GM18951 (cell line): ENCODE measurements at regions not wholly inside any gene's neighbourhood (a gene's known extent, or its start where the extent isn't known, plus 50 kb on each side); places are given as distances from the start of the nearest gene placed in this dataset.

Experiments used
- POLR2A ChIP-seq: IDR thresholded peaks from 4 replicates; pipeline ENCODE4 v1.6.1; 2011; ENCODE audit warnings: mild to moderate bottlenecking; ENCODE audit not compliant: insufficient read length, insufficient read depth; ENCODE audit errors: extremely low read depth
- in situ Hi-C: fragments of 300-500 bp; cut with MboI; formaldehyde crosslinking; loops from one replicate; pipeline ENCODE4 v1.12.0; 2022; ENCODE audit warnings: low sequenced_read_pairs, mixed read lengths, inconsistent platforms; ENCODE audit not compliant: unreplicated experiment

- in situ Hi-C loops: no loop called here
- TF ChIP-seq POLR2A: no peak
These were observed 109.8 kb upstream of the HDX start for GRCh38 chrX:84611843-84612636.

GRCh38 chrX:84634201-84634782 lies 132.0 kb upstream of the HDX start:
- in situ Hi-C loops: no loop called here

GRCh38 chrX:84666086-84666485 lies 163.8 kb upstream of the HDX start:
- in situ Hi-C loops: no loop called here
- TF ChIP-seq POLR2A: no peak

More at GRCh38 chrX:84634201-84634782, 132.0 kb upstream of the HDX start:
- no peak for TF ChIP-seq POLR2A

DNA sequence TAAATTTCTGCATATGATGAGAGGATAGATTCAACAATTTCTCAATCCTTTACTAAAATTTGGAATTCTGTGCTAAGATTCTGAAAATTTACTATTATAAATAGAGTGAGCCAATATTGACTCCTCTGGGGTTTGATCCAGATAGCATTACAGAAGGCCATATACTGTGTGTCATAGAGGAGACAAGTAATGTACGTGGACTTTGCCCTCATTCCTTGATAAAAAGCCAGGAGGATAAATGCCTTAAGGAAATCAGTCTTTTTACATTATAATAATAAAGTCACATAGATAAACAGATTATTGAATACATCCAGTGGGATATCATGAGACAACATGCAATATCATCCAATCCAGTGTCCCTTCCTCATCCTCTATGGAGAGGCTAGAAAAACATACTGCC lies 188.0 kb upstream of the HDX start:
- no peak for TF ChIP-seq POLR2A
- in situ Hi-C loops: no loop called here

DNA sequence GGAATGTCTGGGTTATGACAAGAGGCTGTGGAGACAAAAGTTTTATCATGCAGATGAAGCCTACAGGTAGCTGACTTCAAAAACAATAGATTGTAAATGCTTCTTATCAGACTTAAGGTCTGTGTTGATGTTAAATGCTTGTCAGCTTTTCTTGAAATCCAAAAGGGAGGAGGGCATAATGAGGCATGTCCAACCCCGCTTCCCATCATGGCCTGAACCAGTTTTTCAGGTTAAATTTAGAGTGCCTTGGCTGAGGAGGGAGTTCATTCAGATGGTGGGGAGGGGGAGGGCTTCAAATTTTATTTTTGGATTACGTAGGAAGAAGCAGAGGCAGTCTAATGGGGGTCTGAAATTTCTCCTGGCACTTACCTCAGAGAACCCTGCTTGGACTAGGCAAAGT lies 207.7 kb upstream of the HDX start:
- TF ChIP-seq POLR2A: no peak

DNA sequence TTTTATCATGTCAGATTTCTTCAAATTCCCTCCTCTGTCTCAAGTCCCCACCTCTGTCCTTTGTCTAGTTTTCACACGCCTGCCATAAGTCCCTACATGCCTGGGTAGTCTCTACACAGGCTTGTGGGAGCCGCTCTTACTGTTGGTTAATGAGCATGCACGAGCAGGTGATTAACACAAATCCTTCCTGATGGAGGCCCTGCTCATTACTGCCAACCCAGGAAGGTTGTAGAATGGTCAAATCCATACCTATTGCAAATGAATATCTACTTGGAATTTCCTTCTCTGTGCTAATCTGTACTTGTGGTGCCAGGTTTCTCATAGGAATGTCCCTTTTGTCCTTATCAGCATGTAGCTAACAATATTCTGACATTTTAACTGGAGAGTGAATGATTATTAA lies 208.4 kb upstream of the HDX start:
- in situ Hi-C loops: no loop called here
- TF ChIP-seq POLR2A: no peak

More for the DNA sequence above, 207.7 kb upstream of the HDX start:
- in situ Hi-C loops: no loop called here

GRCh38 chrX:84712621-84713020 lies 210.4 kb upstream of the HDX start:
- in situ Hi-C loops: no loop called here
- TF ChIP-seq POLR2A: no peak

DNA sequence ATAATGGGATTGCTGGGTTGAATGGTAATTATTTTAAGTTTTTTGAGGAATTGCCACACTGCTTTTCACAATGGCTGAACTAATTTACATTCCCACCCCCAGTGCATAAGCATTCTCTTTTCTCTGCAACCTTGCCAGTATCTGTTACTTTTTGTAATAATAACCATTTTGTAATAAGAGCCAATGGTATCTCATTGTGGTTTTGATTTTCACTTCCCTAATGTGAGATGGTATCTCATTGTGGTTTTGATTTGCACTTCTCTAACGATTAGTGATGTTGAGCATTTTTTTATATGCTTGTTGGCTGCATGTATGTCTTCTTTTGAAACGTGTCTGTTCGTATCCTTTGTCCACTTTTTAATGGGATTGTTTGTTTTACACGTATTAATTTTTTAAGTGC lies 213.1 kb upstream of the HDX start:
- in situ Hi-C loops: no loop called here
- TF ChIP-seq POLR2A: no peak

- in situ Hi-C loops: no loop called here
- TF ChIP-seq POLR2A: no peak
These were observed 215.1 kb upstream of the HDX start for GRCh38 chrX:84717343-84717742.

- TF ChIP-seq POLR2A: no peak
- in situ Hi-C loops: no loop called here
These were observed 219.2 kb upstream of the HDX start for GRCh38 chrX:84721416-84721815.

GRCh38 chrX:84724576-84724975 lies 222.3 kb upstream of the HDX start:
- in situ Hi-C loops: no loop called here
- no peak for TF ChIP-seq POLR2A

DNA sequence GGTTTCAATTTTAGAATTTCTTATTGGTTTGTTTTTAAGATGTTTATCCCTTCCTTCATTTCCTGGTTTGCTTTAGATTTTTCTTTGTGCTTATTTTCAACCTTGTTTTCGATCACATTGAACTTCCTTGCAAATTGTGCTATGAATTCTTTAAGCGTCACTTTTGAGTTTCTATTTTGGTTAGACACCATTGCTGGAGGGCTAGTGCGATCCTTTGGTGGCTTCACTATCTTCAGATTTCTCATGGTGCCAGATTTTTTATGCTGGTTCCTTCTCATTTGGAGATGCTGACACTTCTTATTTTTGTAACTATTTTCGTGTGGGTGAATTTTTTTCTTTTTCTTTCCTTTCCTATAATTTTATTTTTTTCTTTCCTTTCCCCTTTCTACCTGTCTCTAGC lies 227.2 kb upstream of the HDX start:
- in situ Hi-C loops: loop anchor here (25.0 kb wide), 1 partner anchor 308 kb away; no protein-coding TSS in a partner anchor
- TF ChIP-seq POLR2A: no peak

DNA sequence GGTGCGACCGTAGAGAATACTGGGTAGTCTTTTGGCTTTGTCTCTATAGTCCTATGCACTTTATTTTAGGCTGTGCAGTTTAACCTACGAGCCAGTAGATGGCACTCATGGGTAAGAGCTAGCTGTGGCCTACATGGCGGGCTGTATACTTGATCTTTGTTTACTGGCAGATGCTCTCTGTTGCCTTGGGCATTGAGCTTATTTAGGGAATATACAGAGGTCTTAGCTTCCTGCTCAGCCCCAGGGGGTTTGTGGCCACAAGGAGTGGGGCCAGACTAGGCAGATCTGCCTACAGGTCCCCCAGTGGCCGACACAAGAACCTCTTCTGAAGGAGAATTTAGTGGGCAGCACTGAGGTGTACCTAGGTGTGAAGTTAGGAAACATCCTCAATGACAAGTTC lies 227.6 kb upstream of the HDX start:
- TF ChIP-seq POLR2A: no peak
- in situ Hi-C loops: loop anchor here (25.0 kb wide), 1 partner anchor 307 kb away; no protein-coding TSS in a partner anchor

- in situ Hi-C loops: loop anchor here (25.0 kb wide), 1 partner anchor 302 kb away; no protein-coding TSS in a partner anchor
- no peak for TF ChIP-seq POLR2A
These were observed 232.8 kb upstream of the HDX start for GRCh38 chrX:84735025-84735424.

DNA sequence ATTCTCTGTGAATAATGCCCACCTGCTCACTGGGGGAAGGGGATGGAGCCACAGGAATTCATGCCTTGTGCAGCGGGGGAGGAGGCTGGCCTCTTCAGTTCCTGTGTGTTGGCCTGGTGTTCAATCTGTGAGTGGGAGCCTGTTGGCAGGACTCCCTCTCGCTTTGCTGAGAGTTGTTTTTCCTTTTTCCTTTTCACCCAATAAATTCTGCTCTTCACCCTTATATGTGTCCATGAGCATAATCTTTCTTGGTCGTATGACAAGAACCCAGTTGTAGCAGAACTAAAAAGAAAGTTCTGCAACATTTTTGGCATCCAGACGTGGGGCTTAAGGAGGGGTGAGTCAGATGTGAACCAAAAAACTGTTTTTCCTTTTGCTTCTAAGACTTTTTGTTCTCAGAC lies 235.2 kb upstream of the HDX start:
- in situ Hi-C loops: loop anchor here (25.0 kb wide), 1 partner anchor 300 kb away; no protein-coding TSS in a partner anchor
- TF ChIP-seq POLR2A: no peak
